ENCODE measurements at regions not wholly inside any gene's neighbourhood (a gene's known extent, or its start where the extent isn't known, plus 50 kb on each side); places are given as distances from the start of the nearest gene placed in this dataset.

DNA sequence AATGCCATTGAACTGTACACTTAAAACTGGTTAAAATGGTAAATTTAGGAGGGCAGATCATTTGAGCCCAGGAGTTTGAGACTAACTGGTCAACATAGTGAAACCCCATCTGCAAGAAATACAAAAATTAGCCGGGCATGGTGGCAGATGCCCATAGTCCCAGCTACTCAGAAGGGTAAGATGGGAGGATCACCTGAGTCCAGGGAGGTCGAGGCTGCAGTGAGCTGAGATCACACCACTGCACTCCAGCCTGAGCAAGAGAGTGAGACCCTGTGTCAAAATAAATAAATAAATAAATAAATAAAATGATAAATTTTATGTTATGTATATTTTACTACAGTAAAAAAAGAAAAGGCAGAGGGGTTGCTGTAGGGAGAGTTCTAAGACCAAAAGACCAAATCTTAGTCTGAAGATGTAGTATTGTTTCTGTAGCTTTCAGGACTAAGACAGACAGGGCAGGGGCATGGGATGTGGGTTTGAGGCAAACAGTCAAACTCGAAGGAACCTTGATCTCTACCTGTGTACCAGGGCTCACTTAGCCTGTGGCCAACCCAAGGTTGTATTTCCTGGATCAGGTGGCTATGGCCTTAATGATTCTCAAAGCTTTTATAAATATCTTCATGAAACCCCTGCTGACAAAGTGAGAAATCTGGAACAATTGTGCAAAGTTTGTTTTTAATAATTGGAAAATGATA is 316.7 kb downstream of the CYRIA start:
- H3T11ph ChIP-seq (ENCODE audit: low read length): no peak overlapping the region
- no peak overlapping the region for H3K23ac ChIP-seq (ENCODE audit: insufficient read length, low read depth, low read length)
- H3K23me2 ChIP-seq (ENCODE audit: insufficient read length, low read depth, low read length, poor library complexity, severe bottlenecking): no peaks in the 10 kb centered on the region
- peaks cover 35 to 36% of the 10 kb centered on the region in 2 experiments for H3K9me3 Mint-ChIP-seq
- no CpG with 5 or more reads among the region's 3 CpGs for whole genome bisulfite sequencing (ENCODE audit: extremely low coverage, insufficient read length, low lambda C conversion rate)
- no peak overlapping the region; a peak in 1 of 5 replicates for H3K4me3 Mint-ChIP-seq
- no peak overlapping the region for H4K91ac ChIP-seq (ENCODE audit: insufficient read length, low read depth, low read length)
- no peaks in the 10 kb centered on the region for H3K79me2 ChIP-seq (ENCODE audit: insufficient read depth, low read length)
- H2AK5ac ChIP-seq (ENCODE audit: insufficient read length, low read length): no peak overlapping the region
- H3K9me3 ChIP-seq (ENCODE audit: control insufficient read depth, low read depth, low read length): peaks cover 15% of the 10 kb centered on the region
- no peak overlapping the region for H4K8ac ChIP-seq (replicated peaks; ENCODE audit: insufficient read length, low read depth, low read length)
- H3K27ac ChIP-seq (ENCODE audit: insufficient read length, low read depth, low read length): no peak overlapping the region
- no peaks in the 10 kb centered on the region; the same call in 1 of the 2 replicates for H3K27me3 Mint-ChIP-seq (ENCODE audit: low read depth)
- H3K79me1 ChIP-seq (ENCODE audit: insufficient read depth, low read depth, low read length, poor library complexity, severe bottlenecking): no peaks in the 10 kb centered on the region
- peaks cover 6 to 24% (median 18%) of the 10 kb centered on the region in 3 experiments for H3K36me3 Mint-ChIP-seq (ENCODE audit: insufficient read depth in 1 of 3, low read depth in 3 of 3)
- no peak overlapping the region for H2BK5ac ChIP-seq (ENCODE audit: insufficient read length, low read length)
- no peak overlapping the region for H2BK20ac ChIP-seq (ENCODE audit: low read depth, low read length, poor library complexity, severe bottlenecking)
- 0 out of 4 replicates have a peak, but pooled peaks cover 0 to 5% of the 10 kb centered on the region in 2 experiments for H3K4me1 Mint-ChIP-seq
- DNase-seq: no peak
- H3K27me3 ChIP-seq (ENCODE audit: insufficient read depth, low read length): no peaks in the 10 kb centered on the region
- H4K20me1 ChIP-seq (ENCODE audit: control insufficient read depth, insufficient read depth, insufficient read length): no peaks in the 10 kb centered on the region
- H3K56ac ChIP-seq (ENCODE audit: insufficient read length, low read depth, low read length): no peak overlapping the region
- H3K27ac Mint-ChIP-seq: 0 out of 7 replicates have a peak overlapping the region, but pooled peaks of 1 of the 3 experiments have one; percentile 6
- H3K18ac ChIP-seq (ENCODE audit: insufficient read length, low read depth, low read length): no peak overlapping the region
- H2BK12ac ChIP-seq (ENCODE audit: insufficient read length, low read depth, low read length): no peak overlapping the region
- H2BK120ac ChIP-seq (ENCODE audit: low read depth, low read length, poor library complexity, severe bottlenecking): no peak overlapping the region
- TF ChIP-seq CTCF (conservative IDR thresholded peaks at IDR 0.05): no peak
- no peak overlapping the region for H4K5ac ChIP-seq (ENCODE audit: insufficient read length, low read depth, low read length)
- H3K4me2 ChIP-seq (ENCODE audit: insufficient read depth, insufficient read length, low read length): no peak overlapping the region
- H3K4ac ChIP-seq (ENCODE audit: low read depth, low read length): no peak overlapping the region
- no peak overlapping the region for H2AFZ ChIP-seq (ENCODE audit: low read length)
- H3K9ac ChIP-seq (ENCODE audit: extremely low read depth, insufficient read length, low read length): no peak overlapping the region
- no peak overlapping the region for H2BK15ac ChIP-seq (ENCODE audit: low read depth, low read length)
- H3K14ac ChIP-seq (ENCODE audit: insufficient read depth, low read length): no peak overlapping the region
- H3K4me1 ChIP-seq (ENCODE audit: insufficient read depth, low read length): no peaks in the 10 kb centered on the region

Measured in H9 (cell line).